Body of pancreas (tissue), 4 donors: ENCODE measurements at regions not wholly inside any gene's neighbourhood (a gene's known extent, or its start where the extent isn't known, plus 50 kb on each side); places are given as distances from the start of the nearest gene placed in this dataset.

Experiments
- CTCF ChIP-seq, 7 experiments: fragments of 450-650 bp in 4 of 7; fragments of 200-600 bp in 3 of 7; sonication (generic) in 3 of 7; IDR thresholded peaks; one replicate each; pipeline ENCODE4 v1.5.1; 2016 to 2019; ENCODE audit warnings: antibody characterized with exemption in 7 of 7
- POLR2A ChIP-seq, 3 donors: fragments of 450-650 bp; IDR thresholded peaks; one replicate each; pipeline ENCODE4 v1.6.1; 2016; ENCODE audit warnings: antibody characterized with exemption in 3 of 3, mild to moderate bottlenecking in 2 of 3

DNA sequence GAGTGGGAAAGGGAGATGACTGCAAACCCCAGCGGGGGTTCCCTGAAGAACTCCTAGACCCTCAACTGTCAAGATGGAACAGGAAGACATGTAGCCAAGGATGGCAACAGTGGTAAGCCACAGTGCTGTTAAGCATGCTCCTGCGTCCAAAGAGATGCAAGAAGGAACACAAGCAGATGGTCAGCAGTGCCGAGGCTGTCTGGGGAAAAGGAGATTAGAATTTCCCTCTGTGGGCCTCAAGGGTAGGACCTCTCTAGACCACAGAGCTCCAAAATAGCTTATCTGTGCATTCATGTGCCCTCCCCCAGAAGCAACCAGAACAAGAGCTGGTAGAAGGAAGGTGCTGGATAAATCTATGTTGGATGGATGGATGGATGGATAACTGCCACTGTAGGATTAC, 82.0 kb upstream of the CPEB2 start:
- TF ChIP-seq CTCF (IDR thresholded peaks at IDR 0.05) (no peak), POLR2A (IDR thresholded peaks at IDR 0.05) (no peak)
